ENCODE measurements at regions not wholly inside any gene's neighbourhood (a gene's known extent, or its start where the extent isn't known, plus 50 kb on each side); places are given as distances from the start of the nearest gene placed in this dataset.

DNA sequence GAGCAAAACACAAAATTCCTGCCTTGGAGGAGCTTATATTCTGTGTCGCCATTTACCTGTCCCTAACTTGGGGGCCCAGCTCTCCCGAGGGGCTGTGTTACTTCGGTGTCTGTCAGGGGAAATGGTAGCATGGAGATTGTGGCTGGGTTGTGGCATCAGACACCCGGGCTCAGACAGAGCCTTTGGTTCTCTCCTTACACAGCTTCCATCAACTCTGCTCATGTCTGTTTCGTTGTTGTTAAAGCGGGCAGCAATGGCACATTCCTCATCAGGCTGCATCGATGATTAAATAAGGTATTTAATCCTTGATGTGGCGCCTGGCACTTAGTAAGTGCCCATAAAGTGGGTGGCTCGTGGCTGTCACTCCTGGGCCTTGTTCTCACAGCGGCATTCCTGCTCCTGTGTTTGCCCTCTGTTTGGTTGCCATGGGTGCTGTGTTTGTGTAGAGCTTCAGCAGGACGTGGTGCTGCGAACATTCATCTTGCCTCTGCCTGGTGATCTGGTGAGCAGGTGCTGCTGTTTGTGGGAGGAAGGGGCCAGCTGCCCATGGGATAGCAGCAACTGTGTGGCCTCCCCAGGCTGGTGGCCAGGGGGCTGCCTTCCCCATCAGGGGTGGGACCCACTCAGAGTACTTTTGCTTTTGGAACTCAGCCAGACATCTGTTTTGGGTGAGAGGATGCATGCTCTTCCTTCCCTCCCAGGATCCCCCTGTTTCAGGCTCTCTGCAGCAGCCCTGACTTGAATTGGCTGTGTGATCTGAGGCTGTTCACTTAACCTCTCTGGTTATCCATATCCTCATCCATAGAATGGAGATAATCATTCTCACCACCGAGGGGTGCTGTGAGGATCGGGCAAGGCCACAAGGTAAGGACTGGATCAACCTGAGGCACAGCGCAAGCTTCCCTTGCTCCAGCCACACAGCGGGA lies 207.2 kb upstream of the SVIL start:
- Histone ChIP-seq H3K4me1 (ENCODE audit: control insufficient read depth in 4 of 4, insufficient read depth in 4 of 4, low read length in 3 of 4) (peaks cover 2 to 42% (median 34%) of the 10 kb centered on the region in 4 donors), H3K9ac (ENCODE audit: low read depth in 1 of 2, low read length in 2 of 2) (no peak overlapping the region), H3K27me3 (ENCODE audit: control insufficient read depth in 4 of 4, insufficient read depth in 4 of 4, low read length in 3 of 4) (no peaks in the 10 kb centered on the region), H3K9me3 (ENCODE audit: control insufficient read depth in 4 of 4, low read length in 3 of 4) (no peaks in the 10 kb centered on the region), H3K27ac (ENCODE audit: low read depth in 1 of 2, low read length in 2 of 2) (peak overlapping the region; percentile 76 to 77), H3K4me3 (ENCODE audit: low read depth in 1 of 3, low read length in 3 of 3) (no peak overlapping the region), H3K36me3 (ENCODE audit: control insufficient read depth in 4 of 4, insufficient read depth in 3 of 4, low read depth in 1 of 4, low read length in 3 of 4) (no peaks in the 10 kb centered on the region)
- 68% methylated on average over 16 of the region's 16 CpGs for WGBS
- TF ChIP-seq FOXA2 (IDR thresholded peaks at IDR 0.05) (no peak), NR2F2 (IDR thresholded peaks at IDR 0.05) (no peak), YY1 (IDR thresholded peaks at IDR 0.05) (peak; percentile 17), HNF4G (IDR thresholded peaks at IDR 0.05) (no peak), TAF1 (conservative IDR thresholded peaks at IDR 0.05) (no peak), JUND (IDR thresholded peaks at IDR 0.05) (no peak), SP1 (IDR thresholded peaks at IDR 0.05) (peak; percentile 62), EGR1 (IDR thresholded peaks at IDR 0.05; ENCODE audit: low read depth in 2 of 2) (no peak), HNF4A (conservative IDR thresholded peaks at IDR 0.05) (peak; percentile 29 to 61), FOXA1 (IDR thresholded peaks at IDR 0.05) (no peak), RXRA (IDR thresholded peaks at IDR 0.05) (peak in 1 of 2 donors; percentile 42), GABPA (IDR thresholded peaks at IDR 0.05 in 1 of 2, conservative IDR thresholded peaks at IDR 0.05 in 1 of 2) (no peak), RAD21 (IDR thresholded peaks at IDR 0.05) (peak; percentile 9 to 15)
- TF ChIP-seq, protein P1, sequence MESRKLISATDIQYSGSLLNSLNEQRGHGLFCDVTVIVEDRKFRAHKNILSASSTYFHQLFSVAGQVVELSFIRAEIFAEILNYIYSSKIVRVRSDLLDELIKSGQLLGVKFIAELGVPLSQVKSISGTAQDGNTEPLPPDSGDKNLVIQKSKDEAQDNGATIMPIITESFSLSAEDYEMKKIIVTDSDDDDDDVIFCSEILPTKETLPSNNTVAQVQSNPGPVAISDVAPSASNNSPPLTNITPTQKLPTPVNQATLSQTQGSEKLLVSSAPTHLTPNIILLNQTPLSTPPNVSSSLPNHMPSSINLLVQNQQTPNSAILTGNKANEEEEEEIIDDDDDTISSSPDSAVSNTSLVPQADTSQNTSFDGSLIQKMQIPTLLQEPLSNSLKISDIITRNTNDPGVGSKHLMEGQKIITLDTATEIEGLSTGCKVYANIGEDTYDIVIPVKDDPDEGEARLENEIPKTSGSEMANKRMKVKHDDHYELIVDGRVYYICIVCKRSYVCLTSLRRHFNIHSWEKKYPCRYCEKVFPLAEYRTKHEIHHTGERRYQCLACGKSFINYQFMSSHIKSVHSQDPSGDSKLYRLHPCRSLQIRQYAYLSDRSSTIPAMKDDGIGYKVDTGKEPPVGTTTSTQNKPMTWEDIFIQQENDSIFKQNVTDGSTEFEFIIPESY (IDR thresholded peaks at IDR 0.05): no peak
- TF ChIP-seq, protein P2, sequence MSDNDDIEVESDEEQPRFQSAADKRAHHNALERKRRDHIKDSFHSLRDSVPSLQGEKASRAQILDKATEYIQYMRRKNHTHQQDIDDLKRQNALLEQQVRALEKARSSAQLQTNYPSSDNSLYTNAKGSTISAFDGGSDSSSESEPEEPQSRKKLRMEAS (IDR thresholded peaks at IDR 0.05): no peak
- TF ChIP-seq, protein P3, sequence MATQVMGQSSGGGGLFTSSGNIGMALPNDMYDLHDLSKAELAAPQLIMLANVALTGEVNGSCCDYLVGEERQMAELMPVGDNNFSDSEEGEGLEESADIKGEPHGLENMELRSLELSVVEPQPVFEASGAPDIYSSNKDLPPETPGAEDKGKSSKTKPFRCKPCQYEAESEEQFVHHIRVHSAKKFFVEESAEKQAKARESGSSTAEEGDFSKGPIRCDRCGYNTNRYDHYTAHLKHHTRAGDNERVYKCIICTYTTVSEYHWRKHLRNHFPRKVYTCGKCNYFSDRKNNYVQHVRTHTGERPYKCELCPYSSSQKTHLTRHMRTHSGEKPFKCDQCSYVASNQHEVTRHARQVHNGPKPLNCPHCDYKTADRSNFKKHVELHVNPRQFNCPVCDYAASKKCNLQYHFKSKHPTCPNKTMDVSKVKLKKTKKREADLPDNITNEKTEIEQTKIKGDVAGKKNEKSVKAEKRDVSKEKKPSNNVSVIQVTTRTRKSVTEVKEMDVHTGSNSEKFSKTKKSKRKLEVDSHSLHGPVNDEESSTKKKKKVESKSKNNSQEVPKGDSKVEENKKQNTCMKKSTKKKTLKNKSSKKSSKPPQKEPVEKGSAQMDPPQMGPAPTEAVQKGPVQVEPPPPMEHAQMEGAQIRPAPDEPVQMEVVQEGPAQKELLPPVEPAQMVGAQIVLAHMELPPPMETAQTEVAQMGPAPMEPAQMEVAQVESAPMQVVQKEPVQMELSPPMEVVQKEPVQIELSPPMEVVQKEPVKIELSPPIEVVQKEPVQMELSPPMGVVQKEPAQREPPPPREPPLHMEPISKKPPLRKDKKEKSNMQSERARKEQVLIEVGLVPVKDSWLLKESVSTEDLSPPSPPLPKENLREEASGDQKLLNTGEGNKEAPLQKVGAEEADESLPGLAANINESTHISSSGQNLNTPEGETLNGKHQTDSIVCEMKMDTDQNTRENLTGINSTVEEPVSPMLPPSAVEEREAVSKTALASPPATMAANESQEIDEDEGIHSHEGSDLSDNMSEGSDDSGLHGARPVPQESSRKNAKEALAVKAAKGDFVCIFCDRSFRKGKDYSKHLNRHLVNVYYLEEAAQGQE (IDR thresholded peaks at IDR 0.05): peak; percentile 18
- TF ChIP-seq, protein P4, sequence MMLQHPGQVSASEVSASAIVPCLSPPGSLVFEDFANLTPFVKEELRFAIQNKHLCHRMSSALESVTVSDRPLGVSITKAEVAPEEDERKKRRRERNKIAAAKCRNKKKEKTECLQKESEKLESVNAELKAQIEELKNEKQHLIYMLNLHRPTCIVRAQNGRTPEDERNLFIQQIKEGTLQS (IDR thresholded peaks at IDR 0.05): no peak
- TF ChIP-seq, protein P5, sequence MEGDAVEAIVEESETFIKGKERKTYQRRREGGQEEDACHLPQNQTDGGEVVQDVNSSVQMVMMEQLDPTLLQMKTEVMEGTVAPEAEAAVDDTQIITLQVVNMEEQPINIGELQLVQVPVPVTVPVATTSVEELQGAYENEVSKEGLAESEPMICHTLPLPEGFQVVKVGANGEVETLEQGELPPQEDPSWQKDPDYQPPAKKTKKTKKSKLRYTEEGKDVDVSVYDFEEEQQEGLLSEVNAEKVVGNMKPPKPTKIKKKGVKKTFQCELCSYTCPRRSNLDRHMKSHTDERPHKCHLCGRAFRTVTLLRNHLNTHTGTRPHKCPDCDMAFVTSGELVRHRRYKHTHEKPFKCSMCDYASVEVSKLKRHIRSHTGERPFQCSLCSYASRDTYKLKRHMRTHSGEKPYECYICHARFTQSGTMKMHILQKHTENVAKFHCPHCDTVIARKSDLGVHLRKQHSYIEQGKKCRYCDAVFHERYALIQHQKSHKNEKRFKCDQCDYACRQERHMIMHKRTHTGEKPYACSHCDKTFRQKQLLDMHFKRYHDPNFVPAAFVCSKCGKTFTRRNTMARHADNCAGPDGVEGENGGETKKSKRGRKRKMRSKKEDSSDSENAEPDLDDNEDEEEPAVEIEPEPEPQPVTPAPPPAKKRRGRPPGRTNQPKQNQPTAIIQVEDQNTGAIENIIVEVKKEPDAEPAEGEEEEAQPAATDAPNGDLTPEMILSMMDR (IDR thresholded peaks at IDR 0.05; ENCODE audit: low read depth, low read length, missing input control): no peak
- peak; percentile 40 for DNase-seq (ENCODE audit: low spot score)
